Mammary epithelial cell (primary cell): ENCODE measurements at regions not wholly inside any gene's neighbourhood (a gene's known extent, or its start where the extent isn't known, plus 50 kb on each side); places are given as distances from the start of the nearest gene placed in this dataset.

Experiments
- EZH2 ChIP-seq: IDR thresholded peaks from 2 replicates; pipeline ENCODE4 v1.6.1; 2012; ENCODE audit warnings: low read length, inconsistent platforms, borderline replicate concordance
- TF ChIP-seq, protein P1 (sequence below), 2 donors: IDR thresholded peaks in 1 of 2; conservative IDR thresholded peaks in 1 of 2; 2 replicates each; pipeline ENCODE4 v1.5.1; 2011 to 2012; ENCODE audit warnings: inconsistent platforms in 2 of 2, low read length in 2 of 2, mild to moderate bottlenecking in 2 of 2, control low read depth in 1 of 2, low read depth in 1 of 2; ENCODE audit not compliant: insufficient read depth in 1 of 2; ENCODE audit errors: extremely low read depth in 1 of 2

DNA sequence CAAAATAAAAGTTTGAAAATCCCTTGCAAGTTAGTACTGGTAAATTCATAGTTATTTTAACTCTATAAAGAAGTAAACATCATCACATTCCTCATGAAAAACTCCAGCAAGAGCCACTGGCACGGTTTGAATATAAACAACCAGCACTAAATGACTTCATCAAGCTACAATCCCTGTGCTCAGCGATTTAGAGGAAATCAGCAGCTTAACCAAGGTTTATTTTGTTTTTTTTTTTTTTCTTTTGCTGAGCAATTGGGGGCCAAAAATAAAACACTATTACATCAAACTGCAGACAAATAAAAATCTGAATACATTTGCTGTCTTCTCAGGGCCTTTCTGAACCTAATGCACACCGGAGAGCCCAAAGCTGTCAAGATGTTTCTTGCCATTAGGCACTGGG is 106.2 kb upstream of the SLC24A2 start:
- no peak for TF ChIP-seq EZH2
- TF ChIP-seq, protein P1, sequence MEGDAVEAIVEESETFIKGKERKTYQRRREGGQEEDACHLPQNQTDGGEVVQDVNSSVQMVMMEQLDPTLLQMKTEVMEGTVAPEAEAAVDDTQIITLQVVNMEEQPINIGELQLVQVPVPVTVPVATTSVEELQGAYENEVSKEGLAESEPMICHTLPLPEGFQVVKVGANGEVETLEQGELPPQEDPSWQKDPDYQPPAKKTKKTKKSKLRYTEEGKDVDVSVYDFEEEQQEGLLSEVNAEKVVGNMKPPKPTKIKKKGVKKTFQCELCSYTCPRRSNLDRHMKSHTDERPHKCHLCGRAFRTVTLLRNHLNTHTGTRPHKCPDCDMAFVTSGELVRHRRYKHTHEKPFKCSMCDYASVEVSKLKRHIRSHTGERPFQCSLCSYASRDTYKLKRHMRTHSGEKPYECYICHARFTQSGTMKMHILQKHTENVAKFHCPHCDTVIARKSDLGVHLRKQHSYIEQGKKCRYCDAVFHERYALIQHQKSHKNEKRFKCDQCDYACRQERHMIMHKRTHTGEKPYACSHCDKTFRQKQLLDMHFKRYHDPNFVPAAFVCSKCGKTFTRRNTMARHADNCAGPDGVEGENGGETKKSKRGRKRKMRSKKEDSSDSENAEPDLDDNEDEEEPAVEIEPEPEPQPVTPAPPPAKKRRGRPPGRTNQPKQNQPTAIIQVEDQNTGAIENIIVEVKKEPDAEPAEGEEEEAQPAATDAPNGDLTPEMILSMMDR (conservative IDR thresholded peaks at IDR 0.05 in 1 of 2, IDR thresholded peaks at IDR 0.05 in 1 of 2; ENCODE audit: extremely low read depth in 1 of 2, insufficient read depth in 1 of 2, low read depth in 1 of 2, low read length in 2 of 2), result no peak
